DMS53 (cell line): ENCODE measurements at regions not wholly inside any gene's neighbourhood (a gene's known extent, or its start where the extent isn't known, plus 50 kb on each side); places are given as distances from the start of the nearest gene placed in this dataset.
"Not testable (repeated sequence)": the region's sequence is repeated elsewhere in the genome, so short reads cannot be mapped to it uniquely, and the experiment has no call there.

ENCODE experiments used
- DNase-seq: peaks from one replicate; lab custom pipeline; 2025; lab: John Stamatoyannopoulos, UW

DNA sequence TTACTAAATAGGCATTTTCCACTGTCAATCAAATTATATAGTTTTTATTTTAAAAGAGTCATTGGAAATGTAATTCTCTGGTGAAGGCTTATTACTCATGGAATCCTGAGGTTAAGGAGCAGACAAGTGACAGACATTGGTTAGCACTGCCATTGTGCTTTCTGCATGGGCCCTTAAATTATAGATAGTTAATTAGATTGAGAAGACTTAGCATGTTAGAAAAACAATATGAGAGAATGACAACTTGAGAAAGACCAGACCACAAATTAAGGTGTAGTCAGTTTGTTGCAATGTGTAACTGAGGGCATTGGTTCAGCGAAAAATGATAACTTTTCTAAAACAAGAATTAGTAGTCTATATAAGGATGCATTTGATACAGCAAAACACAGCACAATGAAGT lies 195.5 kb downstream of the SLITRK6 start:
- no peak for DNase-seq

- DNase-seq, result peak; percentile 48
Measured at GRCh38 chr13:85601526-85601925, 197.7 kb downstream of the SLITRK6 start.

DNA sequence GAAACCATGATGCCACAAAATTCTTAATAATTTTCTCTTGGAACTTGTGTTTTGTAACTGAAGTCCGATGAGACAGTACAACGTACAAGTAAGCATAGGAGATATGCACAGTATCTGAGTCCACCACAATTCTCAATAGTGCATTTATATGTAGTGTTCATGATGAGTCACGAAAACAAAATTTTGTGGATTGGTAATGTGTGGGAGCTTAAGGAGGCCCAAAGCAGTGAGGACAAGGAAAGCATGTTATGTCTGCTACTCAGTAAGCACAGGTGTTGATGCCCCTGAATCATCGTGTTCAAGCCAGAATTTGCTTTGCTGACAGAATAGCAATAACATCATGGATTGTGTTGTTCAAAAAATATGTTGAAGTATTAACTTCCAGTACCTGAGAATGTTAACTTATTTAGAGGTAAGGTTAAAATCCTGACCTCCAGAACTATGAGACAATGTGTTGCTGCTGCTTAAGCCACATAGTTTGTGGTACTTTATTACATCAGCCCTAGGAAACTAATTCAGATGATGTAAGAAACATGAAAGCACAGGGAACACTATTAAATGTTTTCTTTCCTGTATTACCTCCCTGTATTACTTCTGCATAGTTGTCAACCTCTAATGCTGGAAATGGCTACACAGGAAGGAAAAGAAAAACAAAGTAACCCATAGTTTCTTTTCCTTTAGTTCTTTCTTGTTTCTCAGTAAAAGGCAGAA lies 201.3 kb downstream of the SLITRK6 start:
- DNase-seq, result no peak

- DNase-seq, result no peak
Measured at GRCh38 chr13:85592211-85592610, 207.0 kb downstream of the SLITRK6 start.

DNA sequence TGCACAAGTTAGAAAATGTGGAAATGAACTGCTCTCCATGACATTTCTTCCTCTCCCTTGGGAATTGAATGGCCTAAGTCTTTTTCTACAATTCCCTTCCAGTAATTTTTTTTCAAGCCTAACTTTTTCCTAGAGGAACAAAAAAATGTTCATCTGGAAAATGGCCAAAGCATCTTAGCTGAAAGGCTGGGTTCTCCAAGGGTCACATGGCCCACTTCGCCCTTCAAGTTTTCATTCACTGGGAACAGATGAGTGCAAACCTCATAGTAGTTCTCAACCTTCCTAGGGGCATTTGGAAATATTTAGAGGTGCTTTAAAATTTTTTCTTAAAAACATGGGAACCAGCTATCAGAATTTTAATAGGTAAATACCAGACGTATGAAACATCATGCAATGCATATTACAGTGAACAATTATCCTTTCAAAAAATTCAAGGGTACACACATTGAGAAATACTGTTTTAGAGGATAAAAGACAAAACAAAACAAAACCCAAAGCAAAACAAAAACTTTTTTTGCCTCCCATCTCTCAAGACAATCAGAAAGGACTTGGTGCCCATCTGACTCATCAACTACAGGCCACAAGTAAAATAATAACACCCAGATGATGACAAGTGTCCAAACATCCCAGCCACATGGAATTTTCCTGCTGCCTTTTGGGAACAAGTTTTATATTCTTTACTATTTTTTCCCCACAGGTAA lies 208.8 kb downstream of the SLITRK6 start:
- DNase-seq, result no peak

DNA sequence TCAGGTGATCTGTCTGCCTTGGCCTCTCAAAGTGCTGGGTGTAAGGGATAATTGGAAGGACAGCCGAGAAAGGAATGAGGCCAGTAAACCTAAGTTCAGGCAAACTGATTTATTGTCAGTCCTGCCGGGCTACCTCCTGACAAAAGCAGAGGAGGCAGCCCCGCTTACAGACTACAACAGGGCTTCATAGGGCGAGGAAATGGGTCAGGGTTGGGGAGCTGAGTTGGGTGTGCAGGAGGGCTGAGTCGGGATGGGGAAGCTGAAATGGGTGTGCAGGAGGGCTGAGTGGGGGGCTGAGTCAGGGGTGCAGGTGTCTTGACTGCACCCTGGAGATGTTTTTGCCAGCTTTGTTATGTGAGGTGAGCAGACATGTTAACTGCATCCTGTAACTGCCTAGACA lies 210.2 kb downstream of the SLITRK6 start:
- no peak for DNase-seq

- no peak for DNase-seq
Measured at GRCh38 chr13:85588359-85588758, 210.9 kb downstream of the SLITRK6 start.

- DNase-seq, result no peak
Measured at GRCh38 chr13:85586856-85587255, 212.4 kb downstream of the SLITRK6 start.

DNA sequence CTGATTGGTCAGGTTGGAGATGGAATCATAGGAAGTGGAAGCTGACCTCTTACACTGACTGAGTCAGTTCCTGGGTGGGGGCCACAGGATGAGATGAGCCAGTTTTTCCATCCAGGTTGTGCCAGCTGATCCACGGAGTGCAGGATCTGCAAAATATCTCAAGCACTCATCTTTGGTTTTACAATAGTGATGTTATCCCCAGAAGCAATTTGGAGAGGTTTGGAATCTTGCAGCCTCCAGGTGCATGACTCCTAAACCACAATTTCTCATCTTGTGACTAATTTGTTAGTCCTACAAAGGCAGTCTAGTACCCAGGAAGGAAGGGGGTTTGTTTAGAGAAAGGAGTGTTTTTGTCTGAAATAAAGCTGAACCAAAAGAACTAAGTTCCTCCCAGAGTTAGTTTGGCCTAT lies 212.8 kb downstream of the SLITRK6 start:
- no peak for DNase-seq

- no peak for DNase-seq
Measured at GRCh38 chr13:85582890-85583289, 216.3 kb downstream of the SLITRK6 start.

DNA sequence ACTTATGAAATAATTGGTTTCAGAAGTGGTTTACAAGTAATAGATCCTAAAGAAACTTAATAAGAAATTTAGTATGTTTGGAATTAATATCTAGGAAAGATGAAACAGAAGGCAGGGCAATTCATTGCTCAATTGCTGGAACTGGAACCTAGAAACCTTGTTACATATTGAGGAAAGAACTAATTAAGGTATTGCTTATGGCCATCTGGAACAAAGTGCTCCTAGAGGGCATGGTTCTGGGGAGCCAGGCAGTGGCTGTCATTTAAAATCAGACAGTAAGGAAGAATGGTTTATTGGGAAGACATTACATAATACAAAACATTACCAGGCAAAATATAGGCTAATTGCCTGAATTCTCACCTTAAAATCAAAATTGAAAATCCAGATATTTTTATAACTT lies 224.1 kb downstream of the SLITRK6 start:
- no peak for DNase-seq

GRCh38 chr13:85567909-85568308 lies 231.3 kb downstream of the SLITRK6 start:
- no peak for DNase-seq

DNA sequence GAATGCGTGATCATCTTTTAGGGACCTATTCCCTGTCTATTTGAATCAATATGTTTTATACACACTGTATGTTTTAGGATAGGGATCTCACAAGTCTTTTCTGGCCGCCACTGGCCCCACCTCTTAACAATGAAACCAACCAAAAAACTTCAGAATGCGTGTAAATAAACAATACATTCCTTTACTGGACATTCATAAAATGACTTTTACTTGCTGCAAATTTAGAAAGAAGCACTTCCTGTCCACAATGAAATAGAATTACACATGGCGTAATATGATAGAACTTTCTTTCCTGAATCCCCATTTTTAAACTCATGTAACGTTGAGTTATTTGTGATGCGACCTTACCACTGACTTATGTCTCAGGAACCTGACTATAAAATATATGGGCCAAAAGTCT lies 233.6 kb downstream of the SLITRK6 start:
- no peak for DNase-seq

DNA sequence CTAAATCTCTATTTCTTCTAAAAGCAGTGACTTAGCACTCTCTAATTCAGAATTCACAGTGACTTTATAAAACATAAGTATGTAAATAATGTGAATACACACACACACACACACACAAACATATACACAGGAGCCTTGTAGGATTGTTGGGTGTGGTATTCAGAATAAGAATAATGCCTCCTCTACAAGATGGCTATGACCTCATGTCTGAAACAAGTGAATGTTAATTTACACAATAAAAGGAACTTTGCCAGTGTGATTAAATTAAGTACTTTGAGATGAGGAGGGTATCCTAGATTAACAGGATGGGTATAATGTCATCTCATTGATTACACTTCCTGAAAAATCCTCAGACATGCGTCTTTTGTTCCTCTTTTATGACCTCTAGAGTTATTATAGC lies 234.6 kb downstream of the SLITRK6 start:
- no peak for DNase-seq

GRCh38 chr13:85562282-85562681 lies 236.9 kb downstream of the SLITRK6 start:
- DNase-seq, result no peak

DNA sequence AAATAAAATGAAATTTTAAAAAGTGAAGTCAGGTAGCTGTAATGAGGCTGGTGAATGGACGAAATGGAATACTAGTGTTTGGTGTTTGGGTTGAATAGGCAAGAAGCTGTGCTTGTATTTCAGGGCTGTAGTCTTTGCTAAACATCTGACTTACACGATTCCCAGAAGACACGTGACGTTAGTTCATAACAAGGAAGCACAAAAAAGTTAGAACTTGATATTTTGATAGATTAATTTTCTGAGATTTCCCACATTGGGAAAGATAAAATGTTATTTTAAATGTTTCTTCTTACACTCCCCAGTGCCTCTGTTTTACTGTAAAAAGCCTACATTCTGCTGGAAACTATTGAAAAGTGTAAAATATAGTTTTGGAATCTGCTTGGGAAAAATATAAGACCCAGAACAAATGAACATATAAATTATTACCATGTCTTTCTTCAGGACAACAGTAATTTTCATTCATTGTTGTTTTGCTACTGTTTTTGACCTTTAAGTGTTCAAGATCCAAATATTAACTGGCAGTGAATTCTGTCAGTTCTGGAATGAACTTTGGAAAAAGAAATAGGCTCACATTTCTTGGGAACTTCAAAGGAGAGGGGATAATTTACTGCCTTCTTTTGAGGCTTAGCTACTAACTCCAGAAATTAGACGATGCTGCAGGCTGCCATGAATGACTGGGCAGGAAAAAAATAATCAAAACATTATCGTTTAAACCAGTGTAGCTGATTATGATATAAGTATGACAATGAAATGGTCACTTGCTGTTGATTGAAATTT lies 241.3 kb downstream of the SLITRK6 start:
- no peak for DNase-seq

DNA sequence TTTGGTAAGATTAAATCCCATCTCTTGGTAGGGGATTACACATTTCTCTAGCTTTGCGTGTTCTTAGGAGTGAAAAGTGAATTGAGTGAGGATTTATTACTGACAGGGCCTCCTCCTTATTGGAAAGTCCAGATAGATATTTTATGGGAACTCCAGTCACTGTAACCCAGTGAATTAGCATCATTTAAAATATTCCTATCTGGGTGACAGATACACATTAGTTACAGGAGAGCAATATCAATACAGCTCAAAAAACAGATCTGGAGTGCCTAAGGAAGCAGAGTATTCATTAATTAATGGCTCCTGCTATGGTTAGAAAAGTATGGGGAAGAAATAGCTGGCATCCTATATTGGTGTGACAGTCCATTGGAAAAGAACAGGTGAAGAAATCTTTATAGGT lies 248.2 kb downstream of the SLITRK6 start:
- no peak for DNase-seq

- DNase-seq, result no peak
Measured at GRCh38 chr13:85549819-85550218, 249.4 kb downstream of the SLITRK6 start.

DNA sequence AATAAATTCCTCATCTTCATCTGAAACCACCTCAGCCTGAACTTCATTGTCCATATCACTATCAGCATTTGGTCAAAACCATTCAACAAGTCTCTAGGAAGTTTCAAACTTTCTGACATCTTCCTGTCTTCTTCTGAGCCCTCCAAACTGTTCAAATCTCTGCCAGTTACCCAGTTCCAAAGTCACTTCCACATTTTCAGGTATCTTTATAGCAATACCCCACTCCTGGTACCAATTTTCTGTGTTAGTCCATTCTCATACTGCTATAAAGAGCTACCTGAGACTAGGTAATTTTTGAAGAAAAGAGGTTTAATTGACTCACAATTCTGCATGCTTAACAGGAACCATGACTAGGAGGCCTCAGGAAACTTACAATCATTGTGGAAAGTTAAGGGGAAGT lies 250.4 kb downstream of the SLITRK6 start:
- DNase-seq, result not testable (repeated sequence)

DNA sequence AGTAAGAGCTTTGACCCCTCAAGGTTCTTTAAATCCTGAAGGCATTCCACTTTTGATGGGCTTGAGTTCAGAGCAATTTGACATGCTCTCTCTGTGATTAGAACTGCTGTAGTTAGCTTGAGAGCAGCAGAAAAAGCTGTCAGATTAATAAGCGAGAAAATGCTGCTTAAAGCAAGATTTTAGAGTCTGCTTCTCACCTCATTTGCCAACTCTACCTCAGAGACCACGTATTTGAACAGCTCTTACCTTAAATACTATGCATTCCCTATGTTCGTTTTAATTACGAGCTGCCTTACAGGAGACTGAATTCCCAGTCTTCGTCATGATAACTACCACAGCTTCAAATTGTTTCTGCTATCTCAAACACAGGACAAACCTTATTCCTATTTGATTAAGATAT lies 253.4 kb downstream of the SLITRK6 start:
- DNase-seq, result no peak

- DNase-seq, result no peak
Measured at GRCh38 chr13:85544756-85545155, 254.5 kb downstream of the SLITRK6 start.

DNA sequence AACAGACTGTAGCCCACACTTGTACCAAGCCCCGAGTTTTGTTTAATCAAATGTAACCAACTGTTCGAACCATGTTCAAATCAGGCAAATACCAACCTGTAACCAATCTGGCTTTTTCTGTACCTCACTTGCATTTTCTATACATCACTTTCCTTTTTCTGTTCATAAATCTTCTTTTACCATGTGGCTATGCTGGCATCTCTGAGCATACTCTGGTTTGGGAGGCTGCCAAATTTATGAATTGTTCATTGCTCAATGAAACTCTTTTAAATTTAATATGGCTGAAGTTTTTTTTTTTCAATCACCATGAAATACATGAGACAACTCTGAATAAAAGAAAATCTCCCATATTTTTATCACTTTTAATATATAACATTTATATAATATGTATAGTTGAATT lies 256.1 kb downstream of the SLITRK6 start:
- no peak for DNase-seq

GRCh38 chr13:85541476-85541875 lies 257.7 kb downstream of the SLITRK6 start:
- DNase-seq, result no peak
